CD14-positive monocyte (primary cell): ENCODE measurements at regions not wholly inside any gene's neighbourhood (a gene's known extent, or its start where the extent isn't known, plus 50 kb on each side); places are given as distances from the start of the nearest gene placed in this dataset.

Source experiments
- DNase-seq, 3 donors: peaks; one replicate each; pipeline ENCODE4 v3.0.0-alpha.2; 2011 to 2022
- H2AFZ ChIP-seq: 2 replicates; pipeline ENCODE4 v1.6.0; 2012; ENCODE audit warnings: mild to moderate bottlenecking, low read depth, low read length, inconsistent platforms; ENCODE audit not compliant: insufficient read depth, poor library complexity, severe bottlenecking
- H3K27ac ChIP-seq, 2 donors: 1 replicate in 1 of 2; 2 replicates in 1 of 2; pipeline ENCODE4 v1.5.1; 2012 to 2013; ENCODE audit warnings: low read length in 2 of 2, control low read depth in 1 of 2, inconsistent platforms in 1 of 2, low read depth in 1 of 2, mild to moderate bottlenecking in 1 of 2
- H3K27me3 ChIP-seq, 2 donors: one replicate each; pipeline versions ENCODE4 v1.6.0 to v1.6.1; 2011 to 2013; ENCODE audit warnings: low read length in 2 of 2; ENCODE audit not compliant: control insufficient read depth in 2 of 2, insufficient read depth in 2 of 2
- H3K36me3 ChIP-seq, 2 donors: replicated peaks in 1 of 2; 1 replicate in 1 of 2; 2 replicates in 1 of 2; pipeline versions ENCODE4 v1.5.1 to v1.6.1; 2012 to 2013; ENCODE audit warnings: low read length in 2 of 2, control low read depth in 1 of 2, inconsistent platforms in 1 of 2, mild to moderate bottlenecking in 1 of 2; ENCODE audit not compliant: insufficient read depth in 2 of 2, control insufficient read depth in 1 of 2
- H3K4me1 ChIP-seq, 2 donors: 1 replicate in 1 of 2; 2 replicates in 1 of 2; pipeline versions ENCODE4 v1.5.1 to v1.6.1; 2012 to 2013; ENCODE audit warnings: low read length in 2 of 2, control low read depth in 1 of 2, inconsistent platforms in 1 of 2, mild to moderate bottlenecking in 1 of 2, moderate library complexity in 1 of 2; ENCODE audit not compliant: insufficient read depth in 2 of 2, control insufficient read depth in 1 of 2
- H3K4me2 ChIP-seq: replicated peaks from 2 replicates; pipeline ENCODE3; 2012; ENCODE audit warnings: low read length, moderate library complexity, mild to moderate bottlenecking; ENCODE audit not compliant: poor library complexity, severe bottlenecking; ENCODE audit errors: extremely low read depth
- H3K4me3 ChIP-seq, 3 experiments: fragments of 200-600 bp in 1 of 3; sonication (generic) in 1 of 3; replicated peaks in 1 of 3; 1 replicate in 2 of 3; 2 replicates in 1 of 3; pipeline ENCODE4 v1.5.1; 2011 to 2013; ENCODE audit warnings: low read length in 3 of 3, mild to moderate bottlenecking in 3 of 3, control low read depth in 2 of 3, low read depth in 2 of 3, inconsistent platforms in 1 of 3, moderate library complexity in 1 of 3
- H3K79me2 ChIP-seq: 2 replicates; pipeline ENCODE4 v1.6.0; 2012; ENCODE audit warnings: mild to moderate bottlenecking, control low read depth, inconsistent platforms, low read length, moderate library complexity; ENCODE audit not compliant: insufficient read depth
- H3K9ac ChIP-seq: 2 replicates; pipeline ENCODE4 v1.6.0; 2017; ENCODE audit warnings: low read length, mild to moderate bottlenecking; ENCODE audit not compliant: insufficient read depth, poor library complexity, severe bottlenecking
- H3K9me3 ChIP-seq, 2 donors: replicated peaks in 1 of 2; 1 replicate in 1 of 2; 2 replicates in 1 of 2; pipeline versions ENCODE4 v1.5.1 to v1.6.1; 2012 to 2013; ENCODE audit warnings: low read length in 2 of 2, control low read depth in 1 of 2; ENCODE audit not compliant: control insufficient read depth in 1 of 2, insufficient read depth in 1 of 2
- H4K20me1 ChIP-seq: 2 replicates; pipeline ENCODE4 v1.6.0; 2012; ENCODE audit warnings: mild to moderate bottlenecking, low read length, control low read depth, moderate library complexity; ENCODE audit not compliant: insufficient read depth
- H3K27ac Mint-ChIP-seq, 7 donors: one replicate each; pipeline ENCODE4 v1.8.0; 2020; ENCODE audit warnings: mild to moderate bottlenecking in 7 of 7, mixed read lengths in 7 of 7, moderate library complexity in 6 of 7, inconsistent platforms in 2 of 7
- H3K27me3 Mint-ChIP-seq, 3 donors: one replicate each; pipeline ENCODE4 v1.8.0; 2021 to 2022; ENCODE audit warnings: low read depth in 3 of 3, mild to moderate bottlenecking in 3 of 3, mixed read lengths in 3 of 3, moderate library complexity in 3 of 3, inconsistent platforms in 1 of 3
- H3K36me3 Mint-ChIP-seq, 2 donors: one replicate each; pipeline ENCODE4 v1.8.0; 2020; ENCODE audit warnings: mixed read lengths in 2 of 2, inconsistent platforms in 1 of 2, mild to moderate bottlenecking in 1 of 2
- H3K4me1 Mint-ChIP-seq: one replicate; pipeline ENCODE4 v1.8.0; 2020; ENCODE audit warnings: mild to moderate bottlenecking, mixed read lengths
- H3K4me3 Mint-ChIP-seq, 2 donors: one replicate each; pipeline ENCODE4 v1.8.0; 2020; ENCODE audit warnings: mild to moderate bottlenecking in 2 of 2, mixed read lengths in 2 of 2, moderate library complexity in 1 of 2
- H3K9me3 Mint-ChIP-seq, 7 donors: one replicate each; pipeline ENCODE4 v1.8.0; 2020 to 2022; ENCODE audit warnings: mixed read lengths in 7 of 7, mild to moderate bottlenecking in 6 of 7, moderate library complexity in 6 of 7, inconsistent platforms in 2 of 7
- WGBS: methylation state at CpG from one replicate; pipeline ENCODE4 v1.1.5; 2013; ENCODE audit warnings: missing lambda C conversion rate; ENCODE audit not compliant: insufficient coverage; 5-methylcytosine and 5-hydroxymethylcytosine counted together
- intact Hi-C, 2 donors: fragments of 100-400 bp; cut with micrococcal nuclease; formaldehyde crosslinking; loops; one replicate each; pipeline versions ENCODE4 v1.15.0 to v1.15.1; 2023
- TF ChIP-seq, protein P1 (sequence below): fragments of 200-600 bp; IDR thresholded peaks from one replicate; pipeline ENCODE4 v1.8.0; 2022; ENCODE audit warnings: antibody characterized with exemption, mild to moderate bottlenecking

DNA sequence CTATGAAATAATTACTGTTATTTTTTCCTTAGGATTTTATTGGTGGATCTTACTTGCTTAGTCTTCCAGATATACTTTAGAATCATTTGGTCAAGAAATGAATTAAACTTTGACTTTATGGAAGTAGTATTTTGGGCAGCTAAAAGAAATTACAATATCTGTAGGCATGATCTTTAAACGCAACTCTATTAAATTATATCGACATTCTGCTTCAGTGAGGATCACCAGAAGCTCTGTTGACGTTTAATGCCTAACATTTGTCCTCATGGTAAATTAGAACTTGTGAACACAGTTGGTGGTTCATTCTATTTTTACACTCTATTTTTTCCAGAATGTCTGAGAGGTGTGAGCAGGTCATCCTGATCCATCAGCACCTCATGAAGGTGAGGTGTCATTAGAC, 211.6 kb downstream of the TMEM167A start:
- H4K20me1 ChIP-seq, result no peaks in the 10 kb centered on the region
- no peaks in the 10 kb centered on the region for H3K36me3 ChIP-seq
- Mint-ChIP-seq H3K27me3 (peaks cover 0 to 5% (median 0%) of the 10 kb centered on the region in 3 donors), H3K27ac (no peak overlapping the region), H3K4me1 (peaks cover 3% of the 10 kb centered on the region), H3K4me3 (no peak overlapping the region), H3K36me3 (no peaks in the 10 kb centered on the region), H3K9me3 (peaks cover 0 to 2% (median 0%) of the 10 kb centered on the region in 7 donors)
- no peak overlapping the region for H2AFZ ChIP-seq
- H3K4me2 ChIP-seq, result no peak overlapping the region
- H3K27me3 ChIP-seq, result no peaks in the 10 kb centered on the region
- no peak for DNase-seq
- no peak overlapping the region for H3K9ac ChIP-seq
- no peak overlapping the region for H3K27ac ChIP-seq
- 100% methylated on average over 2 of the region's 3 CpGs for WGBS
- no peaks in the 10 kb centered on the region for H3K4me1 ChIP-seq
- intact Hi-C loops, result no loop called here
- no peaks in the 10 kb centered on the region for H3K9me3 ChIP-seq
- no peak overlapping the region for H3K4me3 ChIP-seq
- TF ChIP-seq, protein P1, sequence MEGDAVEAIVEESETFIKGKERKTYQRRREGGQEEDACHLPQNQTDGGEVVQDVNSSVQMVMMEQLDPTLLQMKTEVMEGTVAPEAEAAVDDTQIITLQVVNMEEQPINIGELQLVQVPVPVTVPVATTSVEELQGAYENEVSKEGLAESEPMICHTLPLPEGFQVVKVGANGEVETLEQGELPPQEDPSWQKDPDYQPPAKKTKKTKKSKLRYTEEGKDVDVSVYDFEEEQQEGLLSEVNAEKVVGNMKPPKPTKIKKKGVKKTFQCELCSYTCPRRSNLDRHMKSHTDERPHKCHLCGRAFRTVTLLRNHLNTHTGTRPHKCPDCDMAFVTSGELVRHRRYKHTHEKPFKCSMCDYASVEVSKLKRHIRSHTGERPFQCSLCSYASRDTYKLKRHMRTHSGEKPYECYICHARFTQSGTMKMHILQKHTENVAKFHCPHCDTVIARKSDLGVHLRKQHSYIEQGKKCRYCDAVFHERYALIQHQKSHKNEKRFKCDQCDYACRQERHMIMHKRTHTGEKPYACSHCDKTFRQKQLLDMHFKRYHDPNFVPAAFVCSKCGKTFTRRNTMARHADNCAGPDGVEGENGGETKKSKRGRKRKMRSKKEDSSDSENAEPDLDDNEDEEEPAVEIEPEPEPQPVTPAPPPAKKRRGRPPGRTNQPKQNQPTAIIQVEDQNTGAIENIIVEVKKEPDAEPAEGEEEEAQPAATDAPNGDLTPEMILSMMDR, result no peak
- no peaks in the 10 kb centered on the region for H3K79me2 ChIP-seq

DNA sequence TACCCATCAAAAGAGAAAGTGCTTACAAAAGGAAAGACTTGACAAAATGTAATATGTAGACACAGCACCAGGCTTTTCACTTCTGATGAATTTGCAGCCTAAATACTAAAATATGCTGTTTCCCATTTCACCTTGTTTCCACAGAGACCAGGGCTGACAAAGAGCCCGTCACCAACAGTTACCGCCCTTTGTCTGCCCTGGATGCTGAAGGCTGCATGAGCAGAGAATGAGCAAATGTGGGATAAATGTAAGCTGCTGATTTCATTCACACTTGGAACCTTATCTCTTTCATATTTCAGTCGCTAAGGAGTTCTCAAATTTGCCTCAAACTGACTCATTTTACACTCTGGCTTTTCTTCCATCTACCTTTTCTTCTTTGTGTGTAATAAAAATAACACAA, 213.9 kb downstream of the TMEM167A start:
- Histone ChIP-seq H2AFZ (no peak overlapping the region), H3K79me2 (no peaks in the 10 kb centered on the region), H3K4me3 (no peak overlapping the region), H3K4me1 (no peaks in the 10 kb centered on the region), H3K27ac (no peak overlapping the region), H3K9me3 (no peaks in the 10 kb centered on the region), H3K36me3 (no peaks in the 10 kb centered on the region), H3K9ac (no peak overlapping the region), H3K27me3 (no peaks in the 10 kb centered on the region), H3K4me2 (no peak overlapping the region), H4K20me1 (no peaks in the 10 kb centered on the region)
- H3K27ac Mint-ChIP-seq, result no peak overlapping the region
- H3K27me3 Mint-ChIP-seq, result peaks cover 0 to 6% (median 2%) of the 10 kb centered on the region in 3 donors
- intact Hi-C loops, result no loop called here
- no peak overlapping the region for H3K4me3 Mint-ChIP-seq
- no peaks in the 10 kb centered on the region for H3K36me3 Mint-ChIP-seq
- no CpG with 5 or more reads among the region's 3 CpGs for WGBS
- H3K9me3 Mint-ChIP-seq, result peaks cover 0 to 1% (median 0%) of the 10 kb centered on the region in 7 donors
- DNase-seq, result no peak
- H3K4me1 Mint-ChIP-seq, result peaks cover 3% of the 10 kb centered on the region
- TF ChIP-seq, protein P1, result no peak
